Tongue (tissue), 1 donor: ENCODE measurements at regions not wholly inside any gene's neighbourhood (a gene's known extent, or its start where the extent isn't known, plus 50 kb on each side); places are given as distances from the start of the nearest gene placed in this dataset.

Experiments
- DNase-seq: peaks from one replicate; pipeline ENCODE4 v3.0.0-alpha.2; 2015

DNA sequence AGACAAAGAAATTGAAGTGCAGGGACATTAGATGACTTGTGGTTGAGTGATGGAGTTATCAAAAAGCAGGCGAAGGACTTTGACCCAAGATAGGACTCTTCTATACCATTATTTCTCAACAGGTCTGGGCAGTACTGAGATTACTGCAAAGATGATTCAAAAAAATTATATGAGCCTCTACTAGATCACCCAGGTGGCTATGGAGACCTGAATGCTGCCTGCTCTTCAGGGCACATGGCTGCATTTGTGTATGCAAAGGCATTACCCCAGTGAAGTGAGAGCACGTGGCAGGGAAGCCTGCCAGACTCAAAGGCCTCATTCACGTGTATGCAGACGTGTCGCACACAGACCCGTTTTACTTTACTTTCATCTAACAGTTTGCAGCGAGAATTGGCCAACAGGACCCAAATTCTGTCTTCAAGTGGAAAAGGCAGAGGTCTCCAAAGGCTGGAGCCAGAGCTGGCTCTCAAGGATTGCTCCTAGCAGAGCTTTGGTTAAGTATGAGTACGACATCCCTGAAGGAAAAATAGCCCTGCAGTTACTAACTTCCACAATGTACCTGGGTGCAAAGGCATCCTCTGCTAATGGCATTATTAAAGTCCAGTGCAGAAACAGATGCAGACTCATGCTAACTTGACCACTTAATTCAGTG, 113.8 kb upstream of the ARMC2 start:
- no peak for DNase-seq

DNA sequence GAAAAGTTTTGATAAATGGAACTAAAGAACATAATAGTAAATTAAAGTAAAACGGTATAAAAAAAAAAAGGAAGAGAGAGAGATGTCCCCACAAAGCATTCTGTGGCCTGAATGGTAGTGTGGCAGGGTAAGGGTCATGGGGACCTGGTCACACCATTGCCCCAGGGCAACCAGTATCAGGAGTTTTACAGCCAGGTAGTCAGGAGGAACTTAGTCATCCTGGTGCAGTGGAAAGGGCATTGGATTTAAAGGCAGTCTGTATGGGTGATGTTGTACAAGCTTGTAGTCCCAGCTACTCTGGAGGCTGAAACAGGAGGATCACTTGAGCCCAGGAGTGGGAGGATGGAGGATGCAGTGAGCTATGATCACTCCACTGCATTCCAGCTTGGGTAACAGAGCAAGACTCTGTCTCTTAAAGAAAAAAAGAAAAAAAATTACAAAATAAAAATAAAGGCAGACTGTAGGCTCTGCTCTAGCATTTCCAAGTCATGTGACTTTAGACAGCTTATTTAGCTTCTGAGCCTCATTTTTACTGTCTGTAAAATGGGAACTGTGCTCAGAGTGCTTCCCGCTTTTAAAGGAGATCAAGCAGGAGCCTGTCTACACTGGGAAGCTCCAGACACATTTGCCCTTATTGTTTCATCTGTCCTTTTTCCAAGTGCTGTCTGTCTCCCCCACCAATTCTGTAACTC, 112.8 kb upstream of the ARMC2 start:
- DNase-seq, result no peak

DNA sequence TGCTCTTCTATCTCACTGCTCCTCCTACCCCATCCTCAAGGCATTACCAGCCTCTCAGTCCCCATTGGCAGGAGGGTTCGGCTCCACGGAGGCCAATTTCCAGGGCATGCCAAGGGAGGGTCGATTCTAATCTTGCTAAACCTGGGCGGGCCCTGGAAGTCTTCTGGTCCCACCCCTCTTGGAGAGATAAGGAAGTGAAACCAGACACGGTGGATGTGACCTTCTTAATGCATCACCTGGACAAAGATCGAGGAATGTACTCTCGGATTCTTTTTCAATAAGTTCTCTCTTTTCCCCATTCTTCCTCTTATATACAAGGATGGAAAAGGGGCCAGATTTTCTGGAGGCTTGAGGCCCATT, 112.2 kb upstream of the ARMC2 start:
- DNase-seq, result no peak

DNA sequence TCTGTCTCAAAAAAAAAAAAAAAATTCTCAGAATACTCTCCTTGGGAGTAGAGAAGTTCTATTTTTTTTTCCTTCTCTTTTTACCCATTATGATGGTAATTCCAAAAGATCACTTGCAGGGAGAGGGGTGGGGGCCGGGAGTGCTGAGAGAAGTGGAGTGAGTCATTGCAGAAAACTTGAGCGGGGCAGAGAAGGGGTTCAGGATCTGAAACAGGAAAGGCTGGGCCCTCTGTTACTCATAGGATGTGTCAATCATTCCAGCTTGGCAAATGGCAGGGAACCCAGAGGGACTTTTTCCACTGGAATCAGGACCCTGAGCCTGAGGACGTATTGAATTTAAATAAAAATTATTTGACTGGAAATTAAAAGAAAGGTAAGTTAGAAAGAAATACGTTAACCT, 111.4 kb upstream of the ARMC2 start:
- DNase-seq, result no peak

DNA sequence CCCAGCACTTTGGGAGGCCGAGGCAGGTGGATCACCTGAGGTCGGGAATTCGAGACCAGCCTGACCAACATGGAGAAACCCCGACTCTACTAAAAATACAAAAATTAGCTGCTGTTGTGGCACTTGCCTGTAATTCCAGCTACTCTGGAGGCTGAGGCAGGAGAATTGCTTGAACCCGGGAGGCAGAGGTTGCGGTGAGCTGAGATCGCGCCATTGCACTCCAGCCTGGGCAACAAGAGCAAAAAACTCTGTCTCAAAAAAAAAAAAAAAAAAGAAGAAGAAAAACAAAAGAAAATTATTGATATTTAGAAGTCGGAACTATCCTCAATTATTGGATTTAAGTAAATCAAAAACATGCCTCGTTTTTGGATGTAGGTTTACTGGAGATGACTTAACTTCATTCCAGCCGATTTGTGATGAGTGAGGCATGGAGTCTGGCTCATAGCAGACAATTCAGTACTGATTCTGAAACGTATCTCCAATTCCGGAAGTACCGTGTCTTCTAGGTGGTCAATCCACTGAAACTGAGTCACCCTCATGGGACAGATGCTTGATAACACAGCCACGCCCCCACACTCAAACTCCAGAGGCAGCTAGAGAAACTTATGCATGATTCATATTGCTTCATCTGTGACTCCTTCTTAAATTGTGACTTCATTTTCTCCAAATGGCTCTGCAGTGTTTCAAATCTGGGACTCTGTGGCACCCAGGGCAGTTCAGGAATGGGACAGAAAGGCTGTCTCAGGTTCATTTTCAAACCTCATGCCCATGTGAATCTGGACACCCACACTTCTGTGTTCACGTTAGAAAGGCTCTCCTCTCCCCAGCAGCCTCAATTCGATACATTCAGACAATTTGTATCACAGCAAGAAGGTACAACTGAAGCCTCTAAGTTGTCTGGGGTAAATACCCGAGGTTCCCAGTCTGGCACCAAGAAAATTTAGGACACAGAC, 110.4 kb upstream of the ARMC2 start:
- peak; percentile 25 for DNase-seq

DNA sequence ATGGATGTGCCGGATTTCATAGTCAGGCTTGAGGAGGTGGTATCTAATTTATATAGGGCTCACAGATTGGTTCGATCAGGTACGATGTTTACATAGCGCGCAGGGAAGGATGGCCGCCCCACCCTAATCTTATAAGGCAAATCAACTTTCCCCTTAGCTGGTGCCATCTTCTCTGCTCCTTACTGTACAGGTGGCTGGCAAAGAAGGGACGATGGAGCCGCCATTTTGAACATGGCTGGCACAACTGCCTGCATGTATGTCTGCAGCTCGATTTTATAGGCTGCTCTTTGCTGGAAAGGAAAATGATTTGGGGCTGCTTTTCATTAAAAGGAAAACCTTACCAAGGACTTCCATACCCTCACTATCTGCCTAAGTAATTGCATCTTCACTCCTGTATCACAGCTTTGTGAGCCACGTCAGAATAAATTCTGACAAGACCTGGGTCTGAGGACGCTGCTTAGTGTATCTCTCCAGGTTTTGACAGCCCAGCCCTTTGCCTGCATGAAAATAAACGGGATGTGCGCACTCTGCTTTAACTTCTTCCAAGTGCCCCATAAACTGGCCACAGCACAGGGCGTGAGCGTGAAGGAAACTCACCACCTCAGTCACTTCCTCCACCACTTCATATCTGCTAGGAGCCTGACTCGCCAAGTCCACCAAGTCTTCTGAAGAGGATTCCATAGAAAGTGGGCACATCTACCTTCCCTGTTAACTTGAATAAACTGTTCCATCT, 109.4 kb upstream of the ARMC2 start:
- no peak for DNase-seq

DNA sequence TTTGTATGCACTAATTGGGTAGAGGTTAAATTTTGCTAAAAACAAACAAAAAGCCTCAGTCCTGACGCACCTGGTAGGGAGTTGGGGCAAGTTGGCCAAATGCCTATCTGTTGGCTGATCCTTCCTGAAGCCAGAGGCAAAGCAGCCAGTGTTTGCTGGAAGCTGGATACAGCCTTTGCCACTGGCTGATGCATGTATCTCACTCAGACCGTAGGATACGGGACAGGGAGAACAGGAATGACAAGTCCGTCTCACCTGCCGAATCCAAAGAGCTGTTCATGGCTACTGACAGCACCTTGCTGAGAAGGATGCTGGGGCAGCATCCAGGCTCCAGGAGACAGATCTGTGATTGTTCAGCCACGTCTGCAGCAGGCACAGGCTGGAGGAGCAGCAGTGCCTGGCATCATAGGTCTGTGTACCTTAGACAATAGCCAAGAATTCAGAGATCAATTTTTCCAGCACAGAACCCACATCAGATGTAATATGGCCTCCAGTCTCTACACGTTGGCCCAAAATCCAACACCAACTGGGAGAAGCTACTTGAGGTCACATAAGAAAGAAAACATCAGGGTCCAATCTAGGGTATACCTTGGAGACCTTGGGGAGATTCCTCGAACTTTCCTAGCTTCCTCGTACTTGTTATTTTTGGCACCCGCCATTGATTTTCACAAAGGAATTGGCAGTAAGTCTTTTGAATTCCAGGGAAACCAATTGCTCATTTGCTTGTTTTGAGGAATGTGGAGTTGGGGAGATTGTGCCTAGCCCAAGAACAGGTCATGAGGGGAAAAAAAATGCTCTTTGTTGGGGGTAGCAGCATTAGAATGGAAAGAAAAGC, 108.5 kb upstream of the ARMC2 start:
- DNase-seq, result no peak

DNA sequence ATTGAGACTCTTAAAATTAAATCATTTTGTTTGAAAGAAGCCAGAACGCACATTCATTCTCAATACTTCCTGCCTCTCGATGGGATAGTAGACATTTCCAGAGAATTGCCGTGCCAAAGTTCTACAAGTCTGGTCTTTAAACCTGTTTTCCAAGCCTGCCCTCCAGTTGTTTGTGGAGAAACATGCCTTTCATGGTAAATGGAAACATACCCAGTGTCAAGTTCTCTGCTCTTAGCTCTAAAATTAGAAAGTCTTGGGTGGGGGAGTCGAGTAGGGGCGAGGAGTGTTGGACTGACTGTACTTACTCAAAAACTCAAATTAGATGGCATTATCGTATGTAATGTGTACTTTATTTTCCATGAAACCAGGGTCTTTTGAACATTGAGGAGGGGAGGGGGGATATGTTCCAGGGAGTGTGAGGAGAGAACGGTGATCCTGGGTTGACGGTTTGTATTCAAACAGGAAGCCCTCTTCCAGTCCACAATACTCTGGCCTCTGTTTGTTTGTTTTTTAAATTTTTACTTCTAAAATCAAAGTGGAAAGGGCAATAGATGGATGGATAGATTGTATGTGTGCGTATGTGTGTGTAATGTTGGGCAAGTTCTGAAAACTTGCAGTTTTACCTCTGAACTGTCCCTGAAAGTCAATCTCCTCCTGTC, 106.8 kb upstream of the ARMC2 start:
- peak; percentile 61 for DNase-seq

DNA sequence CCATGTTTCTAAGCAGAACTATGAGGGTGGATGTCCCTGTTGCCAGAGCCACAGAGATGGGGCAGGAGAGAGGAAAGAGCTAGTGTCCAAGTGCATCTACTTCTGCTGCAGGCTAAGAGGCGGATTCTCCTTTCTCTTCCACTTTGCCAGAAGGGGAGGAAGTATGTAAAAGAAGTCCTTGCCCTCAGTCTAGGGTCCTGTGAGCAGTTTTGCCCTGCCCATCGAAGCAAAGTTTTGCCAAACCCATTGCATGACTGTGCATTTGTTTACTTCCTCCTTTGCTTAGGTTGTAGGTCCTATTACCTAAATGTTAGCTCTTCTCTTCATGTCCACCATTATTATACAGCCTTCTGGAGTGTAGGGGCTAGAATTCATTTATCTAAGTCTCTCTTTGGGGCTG, 106.2 kb upstream of the ARMC2 start:
- no peak for DNase-seq

DNA sequence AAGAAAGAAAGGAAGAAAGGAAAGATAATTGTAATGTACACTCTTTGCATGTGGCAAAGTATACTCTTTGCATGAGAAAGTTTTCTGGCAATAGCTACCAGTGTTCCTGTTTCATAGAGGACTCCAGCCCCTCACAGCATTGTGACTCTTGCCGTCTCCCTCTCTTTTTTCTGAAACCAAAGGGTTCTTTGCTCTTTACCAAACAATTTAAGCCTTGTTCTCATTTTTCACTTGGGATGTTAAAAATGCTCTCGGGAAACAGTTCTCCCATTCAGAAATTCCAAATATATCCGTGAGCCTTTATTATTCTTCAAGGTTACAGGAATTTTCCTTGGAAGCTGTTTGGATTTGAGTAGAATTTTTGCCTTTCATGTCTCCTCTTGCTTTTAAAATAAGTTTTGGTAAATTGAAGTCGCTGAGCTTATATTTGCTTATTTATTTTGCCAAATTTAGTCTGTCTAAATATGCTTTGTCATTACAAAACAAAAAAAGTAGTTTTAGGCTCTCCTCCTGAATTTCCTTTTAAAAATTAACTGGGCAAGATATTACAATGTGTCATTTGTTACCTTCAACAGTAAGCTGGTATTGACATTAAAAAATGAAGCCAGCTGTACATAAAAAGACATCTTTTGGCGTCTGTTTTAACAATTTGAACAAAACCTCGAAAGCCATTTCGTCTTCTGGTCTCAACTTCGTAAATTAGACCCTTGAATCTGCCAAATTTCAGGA, 103.8 kb upstream of the ARMC2 start:
- DNase-seq, result peak; percentile 39

DNA sequence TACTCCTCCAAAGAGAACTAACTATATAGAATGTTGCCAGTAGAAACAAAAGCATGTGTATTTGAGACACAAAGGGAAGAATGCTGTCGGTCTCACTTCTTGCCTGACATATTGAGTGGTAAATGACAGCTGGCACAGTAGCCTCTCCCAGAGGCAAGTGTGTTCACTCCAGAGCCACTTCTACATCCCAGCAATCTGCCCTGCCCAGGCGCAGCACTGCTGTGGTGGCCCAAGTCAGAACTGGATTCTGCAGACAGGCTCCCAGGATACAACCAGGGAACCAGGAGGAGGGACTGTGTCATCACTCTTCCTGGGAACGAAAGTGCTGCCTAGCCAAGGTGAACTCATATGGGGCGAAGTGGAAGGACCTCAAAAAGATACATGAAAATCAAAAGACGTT, 103.2 kb upstream of the ARMC2 start:
- DNase-seq, result peak; percentile 56

DNA sequence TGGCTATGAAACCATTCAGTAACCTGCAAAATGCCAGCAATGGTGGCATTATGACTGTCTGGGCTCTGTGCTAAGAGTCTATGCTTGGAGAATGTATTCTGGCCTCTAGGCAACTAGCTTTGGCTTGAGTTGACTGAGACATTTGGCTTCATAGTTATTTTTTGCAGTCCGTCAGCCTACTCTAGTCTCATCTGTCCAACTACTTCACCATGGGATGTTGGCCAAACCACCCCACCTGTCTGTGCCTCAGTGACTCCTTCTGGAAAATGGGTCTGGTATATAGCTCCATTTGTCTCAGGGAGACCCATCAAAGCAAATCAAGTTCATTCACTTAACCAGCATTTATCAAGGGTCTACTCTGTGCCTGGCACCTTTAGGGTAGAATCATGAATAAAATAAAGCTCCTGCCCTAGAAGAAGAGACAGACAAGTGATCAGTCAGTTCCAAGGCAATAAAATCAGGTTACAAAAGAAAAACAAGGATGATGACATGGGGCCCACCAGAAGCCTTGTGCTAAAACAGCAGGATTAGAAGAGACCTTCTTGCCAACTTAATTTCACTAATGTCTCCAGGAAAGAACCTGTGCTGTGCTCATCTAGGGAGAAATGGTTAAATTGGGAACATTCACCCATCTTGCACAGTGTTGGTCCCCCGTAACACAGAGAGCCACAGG, 102.4 kb upstream of the ARMC2 start:
- no peak for DNase-seq

DNA sequence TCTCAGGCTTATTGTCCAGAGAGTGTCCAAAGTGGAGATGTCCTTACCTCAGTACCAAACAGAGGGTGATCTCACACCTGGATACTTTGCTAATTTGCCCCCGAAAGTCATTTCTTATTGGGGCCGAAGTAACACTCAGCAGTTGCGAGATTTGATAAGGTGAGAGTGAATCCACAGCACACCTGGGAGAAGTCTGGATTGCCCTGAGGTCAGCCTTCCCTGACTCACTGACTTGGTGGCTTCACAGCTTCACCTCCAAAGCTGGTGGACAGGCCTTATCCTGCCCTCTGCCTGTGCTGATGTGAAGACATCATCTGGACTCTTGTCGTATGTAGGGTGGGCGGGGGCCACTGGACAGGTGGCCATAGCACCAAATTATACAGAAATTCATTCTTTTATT, 101.9 kb upstream of the ARMC2 start:
- no peak for DNase-seq

DNA sequence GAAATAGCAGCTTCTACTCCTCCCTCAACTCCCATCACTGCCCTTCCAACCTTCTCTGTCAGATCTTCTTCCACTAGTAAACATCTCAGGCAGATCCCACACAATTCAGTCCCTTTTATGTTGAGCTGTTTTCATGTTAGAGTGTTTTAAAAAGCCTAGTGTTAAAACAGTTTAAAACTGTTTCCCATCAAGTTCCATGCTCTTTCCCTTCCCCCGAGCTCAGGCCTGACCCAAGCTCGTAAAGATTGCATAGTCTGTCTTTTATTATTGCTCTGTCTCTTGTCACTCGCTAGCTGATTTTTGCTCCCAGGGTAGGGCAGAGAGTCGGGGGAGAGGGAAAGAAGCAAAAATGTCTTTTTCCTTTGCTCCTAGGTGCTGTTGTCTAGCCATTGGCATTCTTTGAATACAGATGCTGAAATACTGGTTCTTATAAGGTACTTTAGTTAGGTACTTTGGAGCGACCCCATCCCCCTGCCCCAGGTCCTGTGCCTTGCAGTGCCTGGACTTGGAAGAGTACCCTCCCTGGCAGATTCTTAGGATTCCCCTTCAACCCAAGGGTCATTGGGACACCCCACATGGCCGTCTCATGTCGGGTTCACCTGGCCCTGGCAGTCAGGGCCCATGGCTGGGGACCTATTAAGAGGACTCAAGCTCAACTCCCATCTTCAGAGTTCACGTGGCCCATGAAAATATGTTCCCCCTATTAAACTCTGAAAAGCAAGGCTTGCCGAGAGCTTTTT, 101.2 kb upstream of the ARMC2 start:
- DNase-seq, result no peak

DNA sequence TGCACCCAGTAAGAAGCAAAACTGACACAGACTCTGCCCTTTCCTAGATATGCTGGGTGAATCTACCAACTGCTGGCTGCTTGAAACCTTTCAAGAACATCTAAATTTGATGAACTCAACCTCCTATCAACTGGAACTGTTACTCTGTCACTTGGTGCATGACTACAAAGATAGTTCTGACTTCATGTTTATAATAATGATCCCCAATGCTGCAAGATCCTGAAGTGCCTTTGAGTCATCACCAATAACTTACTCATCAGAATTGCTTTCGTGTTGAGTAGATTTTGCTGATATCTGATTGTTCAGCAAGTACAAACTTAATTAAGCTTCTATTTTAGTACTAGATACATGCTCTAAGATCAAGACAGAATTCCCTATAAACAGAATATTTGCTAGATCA, 100.2 kb upstream of the ARMC2 start:
- no peak for DNase-seq

DNA sequence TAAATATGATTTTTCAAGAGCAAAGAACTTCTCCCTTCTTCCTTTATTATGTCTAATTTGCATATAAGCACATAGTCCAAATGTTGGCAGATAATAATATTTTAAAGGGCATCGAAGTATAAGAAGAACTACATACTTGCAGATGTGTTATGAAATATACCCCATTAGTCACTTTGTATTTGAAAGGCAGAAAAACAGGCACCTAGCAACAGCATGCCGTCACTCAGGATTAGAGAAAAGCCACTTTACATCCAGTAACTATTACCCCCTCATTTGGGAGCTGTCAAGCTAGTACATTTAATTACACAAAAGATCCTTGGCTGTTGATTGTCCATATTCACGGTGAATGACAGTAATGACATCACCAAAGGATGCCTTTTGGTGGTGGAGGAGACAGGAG, 99.3 kb upstream of the ARMC2 start:
- DNase-seq, result no peak

DNA sequence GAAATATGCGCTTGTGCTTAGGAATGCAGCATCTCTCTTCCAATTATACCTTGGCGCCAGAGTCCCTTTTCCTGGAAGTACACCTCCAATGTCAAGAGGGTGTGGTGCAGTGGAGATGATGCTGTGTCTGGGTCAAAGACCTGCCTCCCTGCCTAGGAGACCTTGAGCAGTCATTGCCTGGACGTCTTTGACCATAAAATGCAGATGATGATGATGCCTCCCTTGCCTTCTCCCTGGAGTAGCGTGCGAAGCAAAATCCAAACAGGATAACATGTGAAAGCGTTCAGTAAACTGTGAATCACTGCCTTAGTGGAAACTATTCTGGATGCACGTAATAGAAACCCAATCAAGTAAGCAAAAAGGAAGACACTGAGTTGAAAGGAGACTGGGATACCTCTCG, 97.4 kb upstream of the ARMC2 start:
- no peak for DNase-seq

DNA sequence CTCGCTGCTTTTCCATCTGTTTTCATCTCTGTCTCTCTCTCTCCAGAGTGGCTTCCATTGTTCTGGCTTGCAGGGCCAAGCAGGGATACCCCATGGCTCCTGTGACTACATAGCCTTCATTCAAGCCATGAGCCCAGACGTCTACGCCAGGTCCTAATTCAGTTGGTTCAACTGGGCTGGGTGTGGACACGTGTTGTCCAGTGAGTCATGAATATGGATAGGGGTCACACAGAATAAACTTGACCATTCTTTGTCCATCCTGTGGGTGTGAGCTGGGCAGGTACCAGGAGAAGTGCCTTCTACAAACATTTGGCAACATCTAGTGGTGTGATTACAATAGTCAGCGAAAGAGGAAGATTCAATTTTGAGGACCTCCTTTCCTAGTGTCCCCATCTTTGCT, 96.9 kb upstream of the ARMC2 start:
- no peak for DNase-seq
